GM10248 (cell line): ENCODE measurements at regions not wholly inside any gene's neighbourhood (a gene's known extent, or its start where the extent isn't known, plus 50 kb on each side); places are given as distances from the start of the nearest gene placed in this dataset.

Source experiments
- CTCF ChIA-PET: fragments of 300-600 bp; sonication (Branson Sonifier 250); formaldehyde crosslinking; extraction: SDS; loops from one replicate; lab custom pipeline; 2021; ENCODE audit warnings: antibody characterized with exemption; lab: Yijun Ruan, JAX
- POLR2A ChIA-PET: fragments of 350-650 bp; sonication (Branson Sonifier 250); formaldehyde crosslinking; extraction: SDS; loops from one replicate; lab custom pipeline; 2020; ENCODE audit warnings: antibody characterized with exemption; lab: Yijun Ruan, JAX
- DNase-seq: peaks from one replicate; pipeline ENCODE4 v3.0.0; 2012; ENCODE audit errors: extremely low spot score
- CTCF ChIP-seq: IDR thresholded peaks from 2 replicates; pipeline ENCODE4 v1.5.1; 2012; ENCODE audit warnings: mild to moderate bottlenecking, low read depth; ENCODE audit errors: extremely low read depth, missing control alignments, control extremely low read depth

GRCh38 chrX:39716401-39716800 lies 381.4 kb downstream of the BCOR start:
- TF ChIP-seq CTCF, result no peak
- CTCF ChIA-PET, result no interaction called here
- POLR2A ChIA-PET, result no interaction called here
- no peak for DNase-seq

GRCh38 chrX:39716802-39717540 lies 380.8 kb downstream of the BCOR start:
- no peak for DNase-seq
- ChIA-PET CTCF (no interaction called here), POLR2A (no interaction called here)
- TF ChIP-seq CTCF, result no peak

GRCh38 chrX:39718981-39719380 lies 378.8 kb downstream of the BCOR start:
- DNase-seq, result no peak
- ChIA-PET POLR2A (no interaction called here), CTCF (interaction anchor here (1.3 kb wide), 1 partner anchor 12 kb away, joined by 4 read pairs; no protein-coding TSS in a partner anchor)
- no peak for TF ChIP-seq CTCF

- no peak for DNase-seq
- CTCF ChIA-PET, result no interaction called here
Measured at GRCh38 chrX:39720945-39721344, 376.8 kb downstream of the BCOR start.

GRCh38 chrX:39721566-39722279 lies 376.0 kb downstream of the BCOR start:
- DNase-seq, result no peak
- no peak for TF ChIP-seq CTCF
- ChIA-PET CTCF (no interaction called here), POLR2A (no interaction called here)

More at GRCh38 chrX:39720945-39721344, 376.8 kb downstream of the BCOR start:
- POLR2A ChIA-PET, result no interaction called here
- TF ChIP-seq CTCF, result no peak

- no peak for TF ChIP-seq CTCF
- ChIA-PET POLR2A (no interaction called here), CTCF (no interaction called here)
- no peak for DNase-seq
Measured at GRCh38 chrX:39724544-39724943, 373.2 kb downstream of the BCOR start.
